ENCODE measurements at regions not wholly inside any gene's neighbourhood (a gene's known extent, or its start where the extent isn't known, plus 50 kb on each side); places are given as distances from the start of the nearest gene placed in this dataset.

DNA sequence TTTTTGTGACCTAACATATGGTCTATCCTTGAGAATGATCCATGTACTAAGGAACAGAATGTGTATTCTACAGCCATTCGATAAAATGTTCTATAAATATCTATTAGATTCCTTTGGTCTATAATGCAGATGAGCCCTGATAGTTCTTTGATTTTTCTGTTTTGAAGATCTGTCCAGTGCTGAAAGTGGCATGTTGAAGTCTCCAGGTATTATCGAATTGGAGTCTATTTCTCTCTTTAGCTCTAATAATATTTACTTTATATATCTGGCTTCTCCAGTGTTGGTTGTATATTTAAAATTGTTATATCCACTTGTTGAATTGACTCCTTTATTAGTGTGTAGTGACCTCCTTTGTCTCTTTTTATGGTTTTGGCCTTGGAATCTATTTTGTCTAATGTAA, 377.9 kb downstream of the ARL6IP6 start:
- DNase-seq, result no peak

DNA sequence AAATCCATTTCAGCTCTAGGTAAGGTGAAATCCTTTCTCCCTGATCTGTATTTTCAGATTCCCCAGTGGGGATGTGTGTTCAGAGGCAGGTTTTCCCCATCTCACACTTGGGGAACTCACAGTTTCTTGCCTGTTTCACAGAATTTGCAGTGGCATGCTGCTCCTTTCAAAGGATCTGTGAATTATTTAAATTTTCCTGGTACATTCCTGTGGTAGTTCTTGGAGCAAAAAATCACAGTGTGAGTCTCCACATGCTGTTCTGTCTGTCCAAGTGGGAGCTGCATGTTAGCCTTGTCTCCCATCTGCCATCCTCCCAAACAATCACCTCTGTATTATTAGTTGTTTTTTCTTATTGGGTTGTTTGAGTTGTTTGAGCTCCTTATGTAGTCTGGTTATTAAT, 372.9 kb downstream of the ARL6IP6 start:
- DNase-seq, result no peak

DNA sequence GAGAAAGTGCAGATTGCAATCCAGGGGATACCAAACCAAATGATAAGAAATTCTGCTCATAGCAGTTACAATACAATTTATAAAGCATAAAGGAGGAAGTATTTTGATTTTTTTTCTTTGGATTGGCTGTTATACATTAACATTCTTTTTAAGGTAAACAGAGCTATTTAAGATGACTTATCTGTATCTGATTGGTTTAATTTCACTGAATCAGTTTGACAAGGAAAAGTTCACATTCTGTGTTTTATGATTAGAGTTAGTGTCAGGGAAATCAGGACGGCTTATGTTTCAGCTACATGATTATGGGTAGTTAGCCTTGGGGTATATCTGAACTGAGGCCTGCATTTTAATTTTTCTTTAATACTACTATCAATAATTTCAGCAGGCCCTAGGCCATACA, 360.9 kb downstream of the ARL6IP6 start:
- DNase-seq, result no peak

DNA sequence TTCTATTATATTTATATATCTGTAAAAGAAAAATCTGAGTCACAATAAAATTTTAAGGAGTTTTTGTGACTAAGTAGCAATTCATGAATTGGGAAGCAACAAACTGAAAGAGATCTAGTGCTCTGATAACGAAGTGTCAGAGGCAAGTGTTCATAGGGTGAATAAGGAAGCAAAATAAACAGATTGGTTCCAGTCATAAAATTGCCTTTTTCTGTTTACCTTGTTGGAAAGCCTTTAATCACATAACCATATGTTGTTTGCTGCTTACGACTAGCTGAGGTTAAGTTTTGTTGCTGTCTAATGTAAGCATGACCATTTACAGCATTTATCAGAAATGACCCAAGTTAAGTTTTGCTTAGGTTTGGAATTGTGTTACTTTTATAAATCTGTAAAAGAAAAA, 358.9 kb downstream of the ARL6IP6 start:
- no peak for DNase-seq

DNA sequence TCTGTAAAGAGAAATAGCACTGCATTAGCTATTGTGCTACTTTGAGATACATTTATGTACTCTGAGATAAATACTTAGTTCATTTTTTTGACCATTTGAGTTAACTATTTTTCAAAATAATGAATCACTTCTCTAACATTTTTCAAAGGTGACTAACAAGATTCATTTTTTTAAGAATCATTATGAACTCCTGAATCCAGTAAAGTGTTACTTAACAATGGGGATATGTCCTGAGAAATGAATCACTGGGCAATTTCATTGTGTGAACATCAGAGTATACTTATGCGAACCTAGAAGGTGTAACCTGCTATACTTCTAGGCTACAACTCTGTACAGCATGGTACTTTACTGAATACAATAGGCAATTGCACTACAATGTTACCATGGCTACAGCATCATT, 355.8 kb downstream of the ARL6IP6 start:
- DNase-seq, result no peak

DNA sequence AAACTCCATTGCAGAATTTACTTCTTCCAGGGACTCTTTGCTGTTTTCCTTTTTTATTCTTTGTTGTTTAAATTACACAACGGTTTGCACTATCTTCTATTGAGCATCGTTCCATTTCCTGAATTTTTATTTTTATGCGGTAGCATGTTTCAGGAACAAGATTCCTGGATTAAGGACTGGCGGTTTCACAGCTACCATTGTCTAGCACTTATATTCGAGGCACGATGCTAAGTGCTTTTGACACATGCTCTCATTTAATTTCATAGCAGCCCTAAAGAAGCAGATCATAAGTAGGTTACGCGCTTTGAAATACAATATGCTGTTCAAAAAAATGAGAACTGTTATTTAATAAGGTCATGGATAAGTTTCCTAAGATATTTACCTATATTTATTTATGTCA, 354.4 kb downstream of the ARL6IP6 start:
- DNase-seq, result no peak

DNA sequence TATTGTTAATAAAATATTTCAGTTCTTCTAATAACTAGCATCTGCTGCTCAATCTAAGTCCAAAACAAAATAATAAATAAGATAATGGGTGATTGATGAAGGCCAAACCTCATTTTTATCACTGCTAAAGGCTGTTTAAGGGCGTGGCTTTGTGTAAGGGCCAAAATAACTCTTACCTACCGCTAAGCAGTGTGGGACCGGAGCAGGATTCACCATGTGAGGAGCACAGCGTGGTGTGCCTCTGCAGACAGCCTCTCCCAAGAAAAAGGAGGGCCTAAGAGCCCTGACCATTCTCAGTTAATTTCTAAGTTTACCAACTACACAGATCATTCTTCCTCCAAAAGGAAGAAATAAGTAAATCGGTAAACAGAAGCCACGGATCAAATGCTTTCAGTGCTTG, 353.7 kb downstream of the ARL6IP6 start:
- DNase-seq, result no peak

DNA sequence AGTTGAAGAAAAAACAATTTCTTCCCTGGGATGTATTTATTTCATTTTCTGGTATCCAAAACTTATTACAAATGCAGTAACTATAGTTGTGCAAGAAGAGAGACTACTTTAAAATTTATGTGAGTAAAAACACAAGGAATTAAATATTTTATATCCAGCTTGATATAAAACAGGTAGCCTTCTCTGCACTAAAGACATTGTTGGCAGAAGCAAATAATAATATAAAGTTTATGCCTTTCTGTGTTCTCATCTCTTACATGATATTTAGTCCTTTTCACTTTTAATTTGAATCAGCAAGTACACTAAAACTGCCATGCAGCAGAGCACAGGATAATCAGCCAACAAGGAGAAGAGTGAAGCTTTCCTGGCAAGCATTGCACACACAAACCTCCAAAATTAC, 352.7 kb downstream of the ARL6IP6 start:
- DNase-seq, result no peak

DNA sequence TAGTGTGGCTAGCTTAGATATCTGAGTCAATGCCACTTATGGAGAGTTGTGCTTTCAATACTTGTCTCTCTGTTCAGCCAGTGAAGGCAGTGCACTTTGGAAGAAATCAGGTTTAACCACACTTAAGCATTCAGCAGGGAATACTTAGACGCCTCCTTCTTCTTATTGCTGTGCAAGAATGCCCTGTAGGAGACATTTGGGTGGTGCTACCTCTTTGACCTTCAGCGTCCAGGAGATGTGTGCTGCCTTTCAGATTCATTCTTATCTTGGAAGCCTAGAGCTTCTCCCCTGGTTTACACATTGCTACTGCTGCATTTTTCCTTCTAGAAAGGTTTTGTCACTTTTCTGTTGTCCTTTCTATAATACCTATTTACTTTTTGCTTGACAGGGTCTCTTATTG, 350.5 kb downstream of the ARL6IP6 start:
- no peak for DNase-seq

DNA sequence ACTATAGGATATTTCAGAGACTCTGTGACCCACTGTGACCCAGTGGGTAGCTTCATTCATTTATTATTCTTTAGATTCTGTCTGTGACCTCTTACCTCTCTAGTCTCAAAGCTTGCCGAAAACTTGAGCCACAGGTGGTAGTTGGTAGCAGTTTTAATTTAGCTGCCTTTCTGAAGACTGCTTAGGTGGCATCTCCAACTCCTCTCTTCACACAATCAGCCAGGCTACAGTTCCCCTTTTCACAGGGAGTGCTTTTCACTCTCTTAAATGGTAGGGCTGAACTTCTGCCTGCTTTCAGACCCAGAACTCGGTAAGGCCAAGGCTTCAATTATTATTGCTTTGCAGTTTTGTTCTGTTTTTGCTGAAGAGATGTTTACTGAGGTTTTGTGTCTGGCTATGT, 349.6 kb downstream of the ARL6IP6 start:
- DNase-seq, result no peak

DNA sequence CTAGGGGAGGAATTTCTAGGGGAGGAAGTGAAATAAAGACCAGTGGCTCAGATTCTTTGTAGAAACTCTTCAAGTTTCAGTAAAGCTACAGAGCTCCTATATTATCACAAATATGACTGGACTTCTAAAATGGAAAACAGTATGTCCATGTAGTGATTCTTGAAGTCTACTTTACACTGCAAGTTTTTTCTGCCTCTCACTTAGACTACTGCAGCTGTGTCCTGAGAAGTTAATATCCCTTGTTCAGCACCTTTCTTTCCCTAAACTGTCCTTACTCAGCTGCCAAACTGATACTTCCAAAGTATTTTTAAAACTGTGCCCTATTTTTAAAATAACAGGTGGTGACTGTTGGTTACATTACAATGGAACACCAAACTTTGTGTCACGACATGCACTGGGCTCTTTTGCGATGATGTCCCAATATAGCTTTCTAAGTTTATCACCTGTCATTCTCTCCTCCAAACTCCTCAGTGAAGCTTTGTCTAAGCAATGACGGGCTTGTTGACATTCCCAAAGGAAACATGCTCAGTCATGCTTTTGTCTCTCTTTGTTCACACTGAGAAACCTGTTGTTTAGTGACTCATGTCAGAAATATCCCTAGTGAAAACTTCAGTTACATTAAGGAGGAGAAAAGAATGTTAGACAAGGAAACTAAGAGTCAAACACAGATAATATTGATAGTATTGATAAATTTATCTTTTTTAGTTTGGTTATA, 341.1 kb downstream of the ARL6IP6 start:
- no peak for DNase-seq

DNA sequence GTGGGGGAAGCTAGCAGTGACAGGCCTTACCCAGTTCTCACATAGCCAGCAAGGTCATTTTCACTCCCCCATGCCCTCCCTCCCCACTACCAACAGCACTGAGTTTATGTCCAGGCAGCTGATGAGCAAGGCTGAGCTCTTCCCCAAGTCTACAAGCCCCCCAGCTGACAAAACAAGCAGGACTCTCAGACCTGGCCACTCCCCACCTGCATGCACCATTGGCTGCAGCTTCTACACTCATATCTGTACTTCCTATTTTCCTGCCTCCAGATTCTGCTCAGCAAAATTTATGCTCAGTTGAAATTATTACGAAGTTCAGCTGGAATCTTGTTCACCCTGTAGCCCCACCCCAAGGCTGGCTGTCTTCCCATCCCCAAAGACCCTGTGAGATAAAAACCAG, 339.3 kb downstream of the ARL6IP6 start:
- no peak for DNase-seq

DNA sequence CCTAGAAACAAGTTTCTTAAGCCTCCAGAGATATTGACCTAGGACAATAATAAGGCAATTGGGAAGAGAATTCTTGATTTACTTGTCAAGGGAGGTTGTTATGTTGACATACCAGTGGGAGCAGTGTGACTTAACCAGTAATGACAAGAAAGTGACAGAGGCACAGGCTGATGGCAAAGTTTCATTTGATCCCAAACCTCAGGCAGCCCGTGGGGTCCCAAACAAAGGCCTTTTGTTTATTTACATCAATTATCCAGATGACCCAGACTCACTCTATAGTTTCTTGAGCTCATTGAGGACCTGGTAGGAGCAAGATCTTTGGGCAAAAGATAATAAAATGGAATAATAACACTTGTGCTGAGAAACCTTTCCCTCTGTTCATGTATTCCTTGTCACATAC, 336.8 kb downstream of the ARL6IP6 start:
- no peak for DNase-seq

DNA sequence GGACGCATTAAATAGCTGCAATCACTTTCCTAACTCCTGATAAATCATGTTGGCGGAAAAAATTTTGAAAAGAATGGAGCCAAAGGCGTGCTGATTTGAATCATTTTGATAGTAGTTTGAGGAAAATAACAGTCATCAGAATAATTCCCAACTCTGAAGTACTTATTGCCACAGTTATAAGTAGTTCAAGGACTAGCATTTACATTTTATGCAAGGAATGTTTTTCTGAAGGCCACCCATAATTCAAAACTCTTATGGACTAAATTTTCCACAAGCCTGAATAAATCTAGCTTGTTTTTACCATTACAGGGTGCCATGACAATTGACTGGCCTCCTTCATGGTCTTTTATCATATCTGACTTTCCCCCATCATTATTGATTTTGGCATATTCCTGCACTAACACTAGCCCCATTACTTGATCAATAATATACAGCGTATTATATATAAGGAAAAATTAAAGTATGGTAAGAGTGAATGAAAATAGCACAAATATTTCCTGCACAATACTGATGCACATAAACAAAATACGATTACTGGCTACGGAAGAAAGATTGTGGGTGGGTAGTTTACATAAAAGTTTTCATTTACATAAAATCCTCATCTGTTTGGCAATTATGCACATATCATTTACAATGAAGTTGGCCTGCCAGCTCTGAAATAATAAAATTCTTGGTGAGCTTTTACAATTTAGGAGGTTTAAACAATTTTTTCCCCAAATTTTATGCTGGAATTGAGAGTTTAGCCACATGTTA, 334.6 kb downstream of the ARL6IP6 start:
- no peak for DNase-seq

DNA sequence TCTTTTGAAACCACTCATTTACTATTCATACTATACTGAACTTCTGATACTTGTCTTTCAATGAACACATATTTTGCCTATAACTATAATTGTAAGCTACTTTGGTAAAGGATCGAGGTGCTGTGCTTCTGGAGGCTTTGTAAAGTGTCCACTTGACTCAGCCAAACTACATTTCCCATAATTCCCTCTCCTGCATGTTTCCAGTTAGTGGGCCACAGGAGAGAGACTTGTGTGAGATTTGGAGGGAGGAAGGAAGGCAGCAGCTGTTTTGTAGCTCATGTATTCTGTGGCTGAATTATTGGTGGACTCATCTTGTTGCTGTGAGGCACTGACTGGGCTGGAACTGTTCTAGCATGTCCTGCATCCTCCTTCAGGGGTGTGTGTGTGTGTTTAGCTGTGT, 328.8 kb downstream of the ARL6IP6 start:
- DNase-seq, result no peak

DNA sequence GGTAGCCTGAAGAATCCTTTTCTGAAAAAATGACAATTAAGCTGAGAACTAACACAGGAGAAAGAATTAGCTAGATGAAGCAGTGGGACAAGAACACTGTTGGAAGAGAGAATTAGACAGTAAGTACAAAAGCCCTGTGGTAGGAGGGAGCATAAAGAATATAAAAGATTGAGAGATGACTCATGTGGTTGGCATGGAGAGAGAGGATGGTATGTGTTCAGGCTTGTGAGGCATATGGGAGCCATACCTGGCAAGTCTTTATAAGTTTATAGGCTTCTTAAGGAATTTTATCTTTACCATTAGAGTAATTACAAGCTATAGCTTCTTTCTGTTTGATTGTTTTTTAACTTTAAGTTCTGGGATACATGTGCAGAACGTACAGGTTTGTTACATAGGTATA, 325.0 kb downstream of the ARL6IP6 start:
- DNase-seq, result no peak

DNA sequence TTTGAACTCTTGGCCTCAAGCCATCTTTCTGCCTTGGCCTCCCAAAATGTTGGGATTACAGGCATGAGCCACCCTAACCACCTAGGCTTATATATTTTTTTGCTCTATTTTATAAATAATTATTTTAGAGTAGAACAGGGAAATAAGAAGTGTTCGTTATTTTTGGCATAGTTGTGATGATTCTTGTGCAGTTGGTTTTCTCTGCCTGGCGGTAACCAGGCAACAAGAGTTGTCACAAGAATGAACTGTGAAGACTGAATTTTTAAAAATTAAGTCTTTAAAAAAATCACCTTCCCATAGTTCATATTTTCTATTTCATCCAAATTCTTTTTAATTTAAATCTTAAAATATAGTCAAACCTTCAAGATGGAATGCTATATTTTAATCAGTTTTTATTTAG, 310.2 kb downstream of the ARL6IP6 start:
- no peak for DNase-seq

DNA sequence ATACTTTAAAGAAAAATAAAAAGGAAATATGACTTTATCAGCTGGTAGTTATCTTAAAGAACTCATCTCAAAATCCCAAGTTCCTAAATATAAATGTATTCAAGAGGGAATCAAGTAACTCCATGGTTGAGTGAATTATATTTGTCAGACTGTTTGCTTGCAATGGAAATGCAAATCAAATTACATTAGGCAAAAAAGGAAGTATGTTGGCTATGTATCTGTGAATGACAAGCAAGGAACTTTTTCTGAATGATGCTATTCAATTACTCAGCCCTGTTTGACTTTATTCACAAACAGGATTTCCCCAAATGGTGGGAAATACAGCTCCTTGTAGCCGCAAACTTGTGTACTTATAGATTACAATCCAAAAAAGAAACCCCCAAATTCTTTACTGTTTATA, 309.1 kb downstream of the ARL6IP6 start:
- DNase-seq, result no peak

DNA sequence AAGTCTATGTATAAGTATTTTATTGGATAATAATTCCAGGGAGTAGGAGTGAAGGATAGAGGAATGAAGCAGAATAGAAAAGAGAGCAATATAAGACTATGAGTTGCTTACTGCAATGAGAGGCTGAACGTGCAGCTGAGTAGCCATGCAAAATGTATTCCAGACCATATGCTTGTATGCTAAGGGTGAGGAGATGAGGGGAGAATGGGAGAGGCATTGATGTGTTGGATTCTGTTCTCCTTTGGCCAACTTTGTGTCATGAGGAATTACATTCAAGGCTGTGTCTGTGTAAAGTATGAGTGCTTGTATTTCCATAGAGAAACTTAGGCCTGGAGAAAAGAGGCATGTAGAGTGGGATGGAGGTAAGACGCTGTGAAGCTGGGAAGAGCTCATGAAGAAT, 301.8 kb downstream of the ARL6IP6 start:
- DNase-seq, result no peak

DNA sequence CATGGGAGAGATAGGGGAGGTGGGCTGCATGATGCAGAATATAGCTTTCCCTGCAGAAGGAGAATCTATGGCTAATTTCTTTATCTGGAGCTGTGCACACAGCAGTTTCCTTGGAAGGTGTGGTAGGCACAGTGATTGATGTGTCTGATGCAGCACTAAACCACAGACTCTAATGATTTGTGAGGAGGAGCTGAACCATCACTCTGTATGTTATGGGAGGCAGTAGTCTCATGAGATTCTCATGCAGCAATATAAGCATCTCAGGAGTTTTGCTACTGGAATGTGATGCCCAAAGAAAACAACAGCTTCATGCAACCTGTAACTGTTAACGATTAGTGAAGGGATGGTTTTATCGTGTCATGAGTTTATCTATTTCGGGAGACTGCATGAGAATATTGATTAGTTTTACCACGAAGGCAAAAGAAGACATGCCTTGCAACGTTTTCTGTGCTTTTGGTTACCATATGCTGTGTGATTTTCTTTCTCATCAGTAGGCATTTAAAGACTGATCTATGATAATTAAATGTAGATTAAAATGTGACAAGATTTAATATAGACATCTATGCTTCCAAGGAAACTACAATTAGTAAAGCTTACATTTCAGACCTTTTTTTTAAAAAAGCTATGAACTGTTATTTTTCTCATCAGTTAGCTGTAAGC, 286.8 kb downstream of the ARL6IP6 start:
- no peak for DNase-seq

DNA sequence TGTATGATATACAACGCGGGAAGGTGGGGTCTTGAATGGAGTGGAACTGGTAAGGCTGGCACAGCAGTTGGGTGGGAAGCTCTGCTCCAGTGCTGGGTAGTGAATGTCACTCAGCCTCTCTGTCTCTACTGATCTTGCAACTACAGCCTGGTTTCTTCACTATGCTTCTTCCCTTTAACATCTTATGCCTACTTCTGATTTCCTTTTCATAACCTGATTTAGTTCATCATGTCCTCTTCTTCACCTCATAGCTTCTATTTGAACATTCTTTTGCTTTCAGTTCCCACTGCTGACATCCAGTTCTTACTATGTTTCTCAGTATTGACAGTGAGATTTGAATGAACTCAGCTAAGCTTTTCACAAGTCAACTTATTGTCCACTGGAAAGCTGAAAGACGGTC, 286.2 kb downstream of the ARL6IP6 start:
- DNase-seq, result no peak

DNA sequence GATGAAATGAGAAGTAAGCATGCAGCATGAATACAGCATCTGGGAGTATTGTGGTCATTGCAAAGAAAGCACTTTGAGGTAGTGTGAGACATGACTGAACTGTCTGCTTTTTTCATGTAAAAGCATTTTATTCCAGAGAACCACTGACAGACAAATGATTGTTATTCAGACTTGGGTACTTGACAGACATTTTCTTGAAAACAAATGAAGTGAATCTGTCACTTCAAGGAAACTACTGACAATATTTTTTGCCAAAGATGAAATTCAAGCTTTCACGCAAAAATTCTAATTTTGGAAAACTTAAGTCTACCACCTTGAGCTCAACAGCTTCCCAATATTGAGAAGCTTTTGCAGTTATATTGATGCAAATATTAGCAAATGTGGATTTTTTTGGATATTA, 255.7 kb downstream of the ARL6IP6 start:
- DNase-seq, result no peak

DNA sequence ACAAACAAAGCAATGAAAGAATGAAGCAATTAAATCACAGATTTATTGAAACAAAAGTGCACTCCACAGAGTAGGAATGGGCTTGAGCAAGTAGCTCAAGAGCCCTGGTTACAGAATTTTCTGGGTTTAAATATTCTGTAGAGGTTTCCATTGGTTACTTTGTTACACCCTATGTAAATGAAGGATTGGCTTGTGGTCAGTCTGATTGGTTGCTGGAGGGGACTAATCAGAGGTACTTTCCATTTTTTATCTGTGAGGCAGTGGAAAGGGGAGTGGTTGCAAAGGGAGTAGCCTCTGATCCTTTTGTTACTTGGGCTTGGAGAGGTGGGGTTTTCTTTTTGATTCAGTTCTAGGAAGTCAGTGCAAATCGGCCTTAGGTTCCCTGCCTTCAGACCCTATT, 253.3 kb downstream of the ARL6IP6 start:
- DNase-seq, result no peak

DNA sequence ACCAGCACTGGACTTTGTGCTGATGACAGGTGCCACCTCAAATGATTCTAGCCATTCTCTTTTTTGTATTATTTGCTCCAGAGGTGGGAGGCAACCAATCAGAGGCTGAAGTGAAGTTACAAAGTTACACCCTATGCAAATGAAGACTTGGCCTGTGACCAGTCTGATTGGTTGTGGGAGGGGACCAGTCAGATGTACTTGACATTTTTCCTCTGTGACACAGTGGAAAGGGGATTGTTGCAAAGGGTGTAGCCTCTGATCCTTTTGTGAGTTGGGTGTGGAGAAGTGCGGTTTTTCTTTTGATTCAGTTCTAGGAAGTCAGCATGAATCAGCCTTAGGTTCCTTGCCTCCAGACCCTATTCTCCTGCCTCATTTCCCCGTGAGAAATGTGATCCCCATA, 244.0 kb downstream of the ARL6IP6 start:
- no peak for DNase-seq

Measured in stimulated activated CD4-positive, alpha-beta T cell treated with anti-CD3 and anti-CD28 coated beads, Interleukin-12 subunit alpha, Interleukin-12 subunit beta, amount 100 ng/mL, for 4 hours (primary cell).